GM20000 (cell line): ENCODE measurements at regions not wholly inside any gene's neighbourhood (a gene's known extent, or its start where the extent isn't known, plus 50 kb on each side); places are given as distances from the start of the nearest gene placed in this dataset.
"Not testable (repeated sequence)": the region's sequence is repeated elsewhere in the genome, so short reads cannot be mapped to it uniquely, and the experiment has no call there.

Source experiments
- DNase-seq: peaks from one replicate; pipeline ENCODE4 v3.0.0; 2012; ENCODE audit warnings: low spot score
- TF ChIP-seq, protein P1 (sequence below): IDR thresholded peaks from 2 replicates; pipeline ENCODE4 v1.5.1; 2012; ENCODE audit warnings: mild to moderate bottlenecking, control low read depth; ENCODE audit errors: extremely low read depth, missing control alignments

DNA sequence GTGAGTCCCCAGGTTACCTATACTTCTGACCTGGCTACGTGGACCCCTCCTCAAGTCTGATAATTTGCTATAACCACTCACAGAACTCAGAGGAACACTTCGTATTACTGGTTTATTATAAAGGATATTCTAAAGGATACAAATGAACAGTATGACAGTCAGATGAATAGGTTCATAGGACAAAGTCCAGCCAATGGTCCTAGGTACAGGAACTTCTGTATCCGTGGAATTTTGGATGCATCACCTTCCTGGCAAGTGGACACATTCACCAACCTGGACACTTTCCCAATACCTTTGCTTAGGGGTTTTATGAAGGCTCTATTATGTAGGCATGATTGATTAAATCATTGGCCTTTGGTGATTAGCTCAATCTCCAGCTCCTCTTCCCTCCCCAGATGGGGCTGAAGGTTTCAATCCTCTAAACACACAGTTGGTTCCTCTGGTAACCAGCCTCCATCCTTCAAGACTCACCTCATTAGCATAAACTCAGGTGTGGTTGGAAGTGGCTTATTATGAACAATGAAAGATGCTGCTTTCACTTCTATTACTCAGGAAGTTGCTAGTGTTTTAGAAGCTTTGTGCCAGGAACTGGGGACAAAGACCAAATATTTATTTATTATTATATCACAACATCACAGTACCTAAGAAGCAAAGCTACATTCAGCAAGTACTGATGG, 149.6 kb upstream of the ELL2 start:
- DNase-seq, result no peak
- TF ChIP-seq, protein P1, sequence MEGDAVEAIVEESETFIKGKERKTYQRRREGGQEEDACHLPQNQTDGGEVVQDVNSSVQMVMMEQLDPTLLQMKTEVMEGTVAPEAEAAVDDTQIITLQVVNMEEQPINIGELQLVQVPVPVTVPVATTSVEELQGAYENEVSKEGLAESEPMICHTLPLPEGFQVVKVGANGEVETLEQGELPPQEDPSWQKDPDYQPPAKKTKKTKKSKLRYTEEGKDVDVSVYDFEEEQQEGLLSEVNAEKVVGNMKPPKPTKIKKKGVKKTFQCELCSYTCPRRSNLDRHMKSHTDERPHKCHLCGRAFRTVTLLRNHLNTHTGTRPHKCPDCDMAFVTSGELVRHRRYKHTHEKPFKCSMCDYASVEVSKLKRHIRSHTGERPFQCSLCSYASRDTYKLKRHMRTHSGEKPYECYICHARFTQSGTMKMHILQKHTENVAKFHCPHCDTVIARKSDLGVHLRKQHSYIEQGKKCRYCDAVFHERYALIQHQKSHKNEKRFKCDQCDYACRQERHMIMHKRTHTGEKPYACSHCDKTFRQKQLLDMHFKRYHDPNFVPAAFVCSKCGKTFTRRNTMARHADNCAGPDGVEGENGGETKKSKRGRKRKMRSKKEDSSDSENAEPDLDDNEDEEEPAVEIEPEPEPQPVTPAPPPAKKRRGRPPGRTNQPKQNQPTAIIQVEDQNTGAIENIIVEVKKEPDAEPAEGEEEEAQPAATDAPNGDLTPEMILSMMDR, result no peak

DNA sequence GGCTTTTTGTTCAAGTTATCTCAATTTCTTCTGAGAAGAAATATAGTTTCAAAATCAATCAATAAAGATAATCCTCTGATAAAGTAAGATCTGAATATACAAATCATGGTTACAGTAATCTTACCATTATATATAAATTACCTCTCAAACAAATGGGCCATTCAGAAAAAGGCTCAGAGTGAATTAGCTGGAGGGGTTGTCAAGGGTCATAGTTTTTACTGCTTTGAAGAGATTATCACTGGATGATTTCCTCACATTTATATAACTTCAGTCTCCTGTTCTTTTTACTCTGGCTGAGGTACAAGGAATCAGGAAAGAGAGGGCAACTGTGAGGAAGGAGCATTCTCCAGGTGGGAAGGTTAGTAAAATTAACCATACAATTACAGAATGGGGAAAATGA, 148.6 kb upstream of the ELL2 start:
- TF ChIP-seq, protein P1, result no peak
- no peak for DNase-seq

DNA sequence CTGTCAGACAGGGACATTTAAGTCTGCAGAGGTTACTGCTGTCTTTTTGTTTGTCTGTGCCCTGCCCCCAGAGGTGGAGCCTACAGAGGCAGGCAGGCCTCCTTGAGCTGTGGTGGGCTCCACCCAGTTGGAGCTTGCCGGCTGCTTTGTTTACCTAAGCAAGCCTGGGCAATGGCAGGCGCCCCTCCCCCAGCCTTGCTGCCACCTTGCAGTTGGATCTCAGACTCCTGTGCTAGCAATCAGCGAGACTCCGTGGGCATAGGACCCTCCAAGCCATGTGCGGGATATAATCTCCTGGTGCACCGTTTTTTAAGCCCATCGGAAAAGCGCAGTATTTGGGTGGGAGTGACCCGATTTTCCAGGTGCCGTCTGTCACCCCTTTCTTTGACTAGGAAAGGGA, 147.0 kb upstream of the ELL2 start:
- DNase-seq, result not testable (repeated sequence)

DNA sequence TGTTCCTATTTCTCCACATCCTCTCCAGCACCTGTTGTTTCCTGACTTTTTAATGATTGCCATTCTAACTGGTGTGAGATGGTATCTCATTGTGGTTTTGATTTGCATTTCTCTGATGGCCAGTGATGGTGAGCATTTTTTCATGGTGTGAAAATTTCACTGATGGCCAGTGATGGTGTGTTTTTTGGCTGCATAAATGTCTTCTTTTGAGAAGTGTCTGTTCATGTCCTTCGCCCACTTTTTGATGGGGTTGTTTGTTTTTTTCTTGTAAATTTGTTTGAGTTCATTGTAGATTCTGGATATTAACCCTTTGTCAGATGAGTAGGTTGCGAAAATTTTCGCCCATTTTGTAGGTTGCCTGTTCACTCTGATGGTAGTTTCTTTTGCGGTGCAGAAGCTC, 142.2 kb upstream of the ELL2 start:
- DNase-seq, result not testable (repeated sequence)

DNA sequence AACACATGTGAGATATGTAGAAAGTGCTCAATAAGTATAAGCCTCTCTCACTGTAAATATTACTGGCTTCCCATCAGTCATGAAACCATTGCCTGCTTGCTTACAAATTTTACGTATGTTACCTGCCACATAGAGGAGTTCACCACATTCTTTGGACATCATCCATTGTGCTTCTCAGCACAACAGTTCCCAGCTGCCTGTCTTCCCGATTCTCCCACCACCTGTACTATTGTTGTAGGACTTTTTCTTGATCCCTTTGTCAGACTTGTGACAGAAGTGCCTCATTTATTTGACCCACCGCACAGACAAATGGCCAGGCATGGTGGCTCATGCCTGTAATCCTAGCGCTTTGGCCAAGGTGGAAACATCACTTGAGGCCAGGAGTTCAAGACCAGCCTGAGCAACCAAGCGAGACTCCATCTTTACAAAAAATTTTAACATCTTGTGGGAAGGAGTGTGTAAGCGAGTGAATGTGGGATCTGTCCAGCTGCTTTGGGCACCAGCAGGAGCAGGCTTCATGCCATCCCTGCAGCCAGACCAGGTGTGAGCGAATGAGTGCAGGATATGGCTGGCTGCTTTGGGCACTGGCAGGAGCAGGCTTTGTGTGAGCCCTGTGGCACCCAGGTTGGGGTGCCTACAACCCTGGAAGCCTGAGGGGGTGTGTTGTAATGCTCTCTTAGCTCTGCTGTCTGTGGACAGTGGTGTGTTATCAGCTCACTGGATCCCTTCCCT, 139.9 kb upstream of the ELL2 start:
- no peak for DNase-seq
- TF ChIP-seq, protein P1, result no peak

DNA sequence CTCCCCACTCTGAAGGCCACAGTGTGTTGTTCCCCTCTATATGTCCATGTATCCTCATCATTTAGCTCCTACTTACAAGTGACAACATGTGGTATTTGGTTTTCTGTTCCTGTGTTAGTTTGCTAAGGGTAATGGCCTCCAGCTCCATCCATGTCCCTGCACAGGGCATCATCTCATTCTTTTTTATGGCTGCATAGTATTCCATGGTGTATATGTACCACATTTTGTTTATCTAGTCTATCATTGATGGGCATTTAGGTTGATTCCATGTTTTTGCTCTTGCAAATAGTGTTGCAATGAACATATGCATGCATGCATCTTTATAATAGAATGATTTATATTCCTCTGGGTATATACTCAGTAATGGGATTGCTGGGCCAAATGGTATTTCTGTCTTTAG, 135.8 kb upstream of the ELL2 start:
- not testable (repeated sequence) for DNase-seq

DNA sequence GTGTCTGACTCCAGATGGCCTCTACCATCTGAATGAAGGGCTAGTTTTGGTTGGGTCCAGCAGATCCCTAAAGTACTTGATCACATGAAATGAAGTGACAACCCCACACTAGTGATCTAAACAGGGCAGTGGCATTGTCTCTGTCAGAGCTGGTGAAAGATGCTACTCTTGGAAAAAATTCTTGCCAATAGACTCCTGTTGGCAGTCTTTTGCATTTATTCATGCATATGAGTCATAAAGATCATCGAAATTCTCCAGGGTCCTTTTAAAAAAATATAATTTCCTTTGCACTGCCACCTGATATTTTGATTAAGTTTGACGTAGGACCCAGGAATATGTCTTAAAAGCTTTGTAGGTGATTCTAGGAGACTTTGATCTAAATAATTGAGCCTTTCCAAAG, 135.1 kb upstream of the ELL2 start:
- TF ChIP-seq, protein P1, result no peak
- no peak for DNase-seq

DNA sequence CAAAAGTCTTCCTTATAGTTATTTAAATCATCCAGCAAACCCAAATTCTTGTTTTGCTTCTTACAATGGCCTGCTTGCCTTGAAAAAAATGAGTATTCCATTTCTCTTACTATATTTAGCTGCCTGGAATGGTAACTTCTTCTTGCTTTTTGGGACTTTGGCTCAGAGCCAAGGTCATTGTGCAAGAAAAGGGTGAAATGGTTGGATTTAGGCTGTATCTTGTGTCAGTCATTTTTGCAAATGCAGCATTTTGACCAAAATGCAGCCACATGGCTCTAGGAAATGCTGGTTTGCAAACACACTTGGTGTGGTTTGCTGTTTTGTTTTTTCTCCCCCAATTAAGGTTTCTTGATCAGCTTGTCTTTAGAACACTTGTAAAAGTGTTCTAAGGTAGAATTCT, 133.3 kb upstream of the ELL2 start:
- TF ChIP-seq, protein P1, result no peak
- no peak for DNase-seq

DNA sequence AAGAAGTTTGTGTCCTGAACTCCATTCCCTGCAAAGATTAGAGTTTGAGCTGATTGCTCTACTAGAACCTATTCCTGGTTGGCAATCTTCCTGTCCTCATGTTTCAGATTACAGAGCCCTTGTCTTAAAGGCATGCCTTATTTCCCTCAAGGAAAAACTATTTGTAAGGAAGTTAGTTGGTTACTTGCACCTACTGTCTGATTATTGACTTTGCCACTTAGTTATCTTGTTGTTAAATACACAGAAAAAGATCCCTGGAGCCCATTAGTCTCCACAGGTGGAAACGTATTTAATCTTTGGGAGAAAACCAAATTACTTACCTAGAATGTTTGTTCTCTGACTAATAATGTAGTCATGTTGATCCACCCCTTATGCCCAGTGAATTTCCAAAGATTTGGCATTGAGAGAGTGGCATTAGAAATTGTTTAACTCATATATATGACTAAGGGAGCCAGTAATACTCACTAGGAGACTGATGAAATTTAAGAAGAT, 132.3 kb upstream of the ELL2 start:
- TF ChIP-seq, protein P1, result no peak
- no peak for DNase-seq
